Liver (tissue), 8 donors: ENCODE measurements at regions not wholly inside any gene's neighbourhood (a gene's known extent, or its start where the extent isn't known, plus 50 kb on each side); places are given as distances from the start of the nearest gene placed in this dataset.
"Not testable (repeated sequence)": the region's sequence is repeated elsewhere in the genome, so short reads cannot be mapped to it uniquely, and the experiment has no call there.

Experiments
- DNase-seq: peaks from one replicate; pipeline ENCODE4 v3.0.0-alpha.2; 2017; ENCODE audit warnings: low spot score
- H3K27ac ChIP-seq, 2 donors: one replicate each; pipeline ENCODE4 v1.7.0; 2013; ENCODE audit warnings: inconsistent platforms in 2 of 2, low read length in 2 of 2, control low read depth in 1 of 2, low read depth in 1 of 2, mild to moderate bottlenecking in 1 of 2
- H3K27me3 ChIP-seq, 4 donors: one replicate each; pipeline versions ENCODE4 v1.6.1 to v1.7.0; 2013; ENCODE audit warnings: low read length in 3 of 4, inconsistent platforms in 1 of 4, mild to moderate bottlenecking in 1 of 4, moderate library complexity in 1 of 4; ENCODE audit not compliant: control insufficient read depth in 4 of 4, insufficient read depth in 4 of 4
- H3K36me3 ChIP-seq, 4 donors: one replicate each; pipeline versions ENCODE4 v1.6.1 to v1.7.0; 2013; ENCODE audit warnings: low read length in 3 of 4, mild to moderate bottlenecking in 3 of 4, low read depth in 1 of 4, moderate library complexity in 1 of 4; ENCODE audit not compliant: control insufficient read depth in 4 of 4, insufficient read depth in 3 of 4
- H3K4me1 ChIP-seq, 4 donors: one replicate each; pipeline versions ENCODE4 v1.6.1 to v1.7.0; 2013; ENCODE audit warnings: low read length in 3 of 4, mild to moderate bottlenecking in 3 of 4, moderate library complexity in 1 of 4; ENCODE audit not compliant: control insufficient read depth in 4 of 4, insufficient read depth in 4 of 4
- H3K4me3 ChIP-seq, 3 donors: one replicate each; pipeline versions ENCODE4 v1.6.1 to v1.7.0; 2013; ENCODE audit warnings: low read length in 3 of 3, control low read depth in 1 of 3, low read depth in 1 of 3, mild to moderate bottlenecking in 1 of 3
- H3K9ac ChIP-seq, 2 donors: one replicate each; pipeline ENCODE4 v1.7.0; 2013; ENCODE audit warnings: low read length in 2 of 2, mild to moderate bottlenecking in 2 of 2, moderate library complexity in 2 of 2, control low read depth in 1 of 2, low read depth in 1 of 2
- H3K9me3 ChIP-seq, 4 donors: one replicate each; pipeline versions ENCODE4 v1.6.1 to v1.7.0; 2013; ENCODE audit warnings: low read length in 3 of 4; ENCODE audit not compliant: control insufficient read depth in 4 of 4
- EGR1 ChIP-seq, 2 donors: IDR thresholded peaks; 2 replicates each; pipeline ENCODE4 v1.6.1; 2016 to 2018; ENCODE audit warnings: antibody characterized with exemption in 2 of 2, low read depth in 2 of 2
- FOXA2 ChIP-seq: IDR thresholded peaks from 2 replicates; pipeline ENCODE4 v1.6.1; 2016; ENCODE audit warnings: antibody characterized with exemption
- GABPA ChIP-seq, 2 donors: IDR thresholded peaks in 1 of 2; conservative IDR thresholded peaks in 1 of 2; 2 replicates each; pipeline ENCODE4 v1.6.1; 2016; ENCODE audit warnings: antibody characterized with exemption in 2 of 2, mild to moderate bottlenecking in 1 of 2, moderate library complexity in 1 of 2
- HNF4G ChIP-seq: IDR thresholded peaks from 2 replicates; pipeline ENCODE4 v1.6.1; 2016; ENCODE audit warnings: antibody characterized with exemption
- NR2F2 ChIP-seq: IDR thresholded peaks from 2 replicates; pipeline ENCODE4 v1.6.1; 2016; ENCODE audit warnings: antibody characterized with exemption
- RAD21 ChIP-seq, 2 donors: IDR thresholded peaks; 2 replicates each; pipeline ENCODE4 v1.6.1; 2016; ENCODE audit warnings: antibody characterized with exemption in 2 of 2, mild to moderate bottlenecking in 2 of 2
- SP1 ChIP-seq: IDR thresholded peaks from 2 replicates; pipeline ENCODE4 v1.6.1; 2018; ENCODE audit warnings: antibody characterized with exemption, mild to moderate bottlenecking
- TAF1 ChIP-seq: conservative IDR thresholded peaks from 2 replicates; pipeline ENCODE4 v1.6.1; 2016; ENCODE audit warnings: antibody characterized with exemption, mild to moderate bottlenecking
- YY1 ChIP-seq: IDR thresholded peaks from 2 replicates; pipeline ENCODE4 v1.6.1; 2016; ENCODE audit warnings: antibody characterized with exemption, mild to moderate bottlenecking
- WGBS: extraction: QIAGEN DNeasy Blood & Tissue Kit; methylation state at CpG from one replicate; pipeline ENCODE4 v1.1.7; 2013; 5-methylcytosine and 5-hydroxymethylcytosine counted together
- TF ChIP-seq, protein P1 (sequence below): IDR thresholded peaks from 2 replicates; pipeline ENCODE4 v1.6.1; 2016; ENCODE audit warnings: antibody characterized with exemption
- TF ChIP-seq, protein P2 (sequence below): fragments of 150-350 bp; IDR thresholded peaks from 2 replicates; pipeline ENCODE4 v1.5.1; 2017; ENCODE audit warnings: improper control_type of control experiment, low read depth, low read length; ENCODE audit not compliant: missing input control
- TF ChIP-seq, protein P3 (sequence below): IDR thresholded peaks from 2 replicates; pipeline ENCODE4 v1.6.1; 2016; ENCODE audit warnings: antibody characterized with exemption
- TF ChIP-seq, protein P4 (sequence below): IDR thresholded peaks from 2 replicates; pipeline ENCODE4 v1.6.1; 2016; ENCODE audit warnings: antibody characterized with exemption, mild to moderate bottlenecking
- donor health status: healthy.
- donor health status: healthy.
- donor health status: healthy.
- donor health status: healthy.
- donor health status: healthy.

DNA sequence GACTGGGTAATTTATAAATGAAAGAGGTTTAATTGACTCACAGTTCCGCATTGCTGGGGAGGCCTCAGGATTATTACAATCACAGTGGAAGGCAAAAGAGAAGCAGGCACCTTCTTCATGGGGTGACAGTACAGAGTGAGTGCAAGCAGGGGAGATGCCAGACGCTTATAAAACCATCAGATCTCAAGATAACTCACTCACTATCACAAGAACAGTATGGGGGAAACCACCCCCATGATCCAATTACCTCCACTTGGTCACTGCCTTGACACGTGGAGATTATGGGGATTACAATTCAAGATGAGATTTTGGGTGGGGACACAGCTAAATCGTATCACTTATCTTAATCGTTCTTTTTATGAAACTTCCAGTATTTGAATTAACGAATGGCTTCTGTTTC is 179.5 kb upstream of the TSC22D2 start:
- not testable (repeated sequence) for H3K9ac ChIP-seq, H3K4me3 ChIP-seq, H3K27me3 ChIP-seq, H3K36me3 ChIP-seq, H3K4me1 ChIP-seq, H3K9me3 ChIP-seq, H3K27ac ChIP-seq, DNase-seq
- 86% methylated on average over 6 of the region's 6 CpGs for WGBS

DNA sequence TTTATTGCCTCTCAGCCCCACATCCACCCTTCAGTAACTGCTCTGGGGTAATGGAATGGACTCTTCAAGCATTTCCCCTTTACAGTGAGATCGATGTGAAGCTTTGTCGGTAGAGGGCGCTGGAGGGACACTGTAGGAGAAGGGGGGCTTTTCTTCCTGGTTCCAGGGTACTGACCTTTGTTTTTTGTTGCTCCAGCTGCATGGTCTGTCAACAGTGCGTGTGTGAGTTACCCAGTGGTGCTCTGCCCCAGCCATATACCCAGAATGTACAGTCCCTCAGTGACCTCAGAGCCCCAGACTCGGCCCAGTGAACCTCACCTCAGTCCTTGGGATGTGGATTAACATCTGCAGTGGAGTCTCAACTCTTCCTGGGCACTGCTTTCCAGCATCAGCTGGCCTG is 180.3 kb upstream of the TSC22D2 start:
- Histone ChIP-seq H3K9me3 (no peaks in the 10 kb centered on the region), H3K9ac (no peak overlapping the region), H3K36me3 (no peaks in the 10 kb centered on the region), H3K27ac (no peak overlapping the region), H3K4me1 (no peaks in the 10 kb centered on the region), H3K27me3 (no peaks in the 10 kb centered on the region), H3K4me3 (no peak overlapping the region)
- TF ChIP-seq, protein P1, sequence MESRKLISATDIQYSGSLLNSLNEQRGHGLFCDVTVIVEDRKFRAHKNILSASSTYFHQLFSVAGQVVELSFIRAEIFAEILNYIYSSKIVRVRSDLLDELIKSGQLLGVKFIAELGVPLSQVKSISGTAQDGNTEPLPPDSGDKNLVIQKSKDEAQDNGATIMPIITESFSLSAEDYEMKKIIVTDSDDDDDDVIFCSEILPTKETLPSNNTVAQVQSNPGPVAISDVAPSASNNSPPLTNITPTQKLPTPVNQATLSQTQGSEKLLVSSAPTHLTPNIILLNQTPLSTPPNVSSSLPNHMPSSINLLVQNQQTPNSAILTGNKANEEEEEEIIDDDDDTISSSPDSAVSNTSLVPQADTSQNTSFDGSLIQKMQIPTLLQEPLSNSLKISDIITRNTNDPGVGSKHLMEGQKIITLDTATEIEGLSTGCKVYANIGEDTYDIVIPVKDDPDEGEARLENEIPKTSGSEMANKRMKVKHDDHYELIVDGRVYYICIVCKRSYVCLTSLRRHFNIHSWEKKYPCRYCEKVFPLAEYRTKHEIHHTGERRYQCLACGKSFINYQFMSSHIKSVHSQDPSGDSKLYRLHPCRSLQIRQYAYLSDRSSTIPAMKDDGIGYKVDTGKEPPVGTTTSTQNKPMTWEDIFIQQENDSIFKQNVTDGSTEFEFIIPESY: no peak
- TF ChIP-seq EGR1 (IDR thresholded peaks at IDR 0.05; ENCODE audit: low read depth in 2 of 2): no peak
- TF ChIP-seq, protein P2, sequence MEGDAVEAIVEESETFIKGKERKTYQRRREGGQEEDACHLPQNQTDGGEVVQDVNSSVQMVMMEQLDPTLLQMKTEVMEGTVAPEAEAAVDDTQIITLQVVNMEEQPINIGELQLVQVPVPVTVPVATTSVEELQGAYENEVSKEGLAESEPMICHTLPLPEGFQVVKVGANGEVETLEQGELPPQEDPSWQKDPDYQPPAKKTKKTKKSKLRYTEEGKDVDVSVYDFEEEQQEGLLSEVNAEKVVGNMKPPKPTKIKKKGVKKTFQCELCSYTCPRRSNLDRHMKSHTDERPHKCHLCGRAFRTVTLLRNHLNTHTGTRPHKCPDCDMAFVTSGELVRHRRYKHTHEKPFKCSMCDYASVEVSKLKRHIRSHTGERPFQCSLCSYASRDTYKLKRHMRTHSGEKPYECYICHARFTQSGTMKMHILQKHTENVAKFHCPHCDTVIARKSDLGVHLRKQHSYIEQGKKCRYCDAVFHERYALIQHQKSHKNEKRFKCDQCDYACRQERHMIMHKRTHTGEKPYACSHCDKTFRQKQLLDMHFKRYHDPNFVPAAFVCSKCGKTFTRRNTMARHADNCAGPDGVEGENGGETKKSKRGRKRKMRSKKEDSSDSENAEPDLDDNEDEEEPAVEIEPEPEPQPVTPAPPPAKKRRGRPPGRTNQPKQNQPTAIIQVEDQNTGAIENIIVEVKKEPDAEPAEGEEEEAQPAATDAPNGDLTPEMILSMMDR: peak; percentile 45
- peak; percentile 80 to 86 for TF ChIP-seq RAD21 (IDR thresholded peaks at IDR 0.05)
- TF ChIP-seq TAF1: no peak
- TF ChIP-seq, protein P3, sequence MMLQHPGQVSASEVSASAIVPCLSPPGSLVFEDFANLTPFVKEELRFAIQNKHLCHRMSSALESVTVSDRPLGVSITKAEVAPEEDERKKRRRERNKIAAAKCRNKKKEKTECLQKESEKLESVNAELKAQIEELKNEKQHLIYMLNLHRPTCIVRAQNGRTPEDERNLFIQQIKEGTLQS: no peak
- TF ChIP-seq FOXA2: no peak
- no peak for TF ChIP-seq SP1
- no peak for TF ChIP-seq YY1
- DNase-seq: peak; percentile 70
- 32% methylated on average over 5 of the region's 5 CpGs for WGBS

DNA sequence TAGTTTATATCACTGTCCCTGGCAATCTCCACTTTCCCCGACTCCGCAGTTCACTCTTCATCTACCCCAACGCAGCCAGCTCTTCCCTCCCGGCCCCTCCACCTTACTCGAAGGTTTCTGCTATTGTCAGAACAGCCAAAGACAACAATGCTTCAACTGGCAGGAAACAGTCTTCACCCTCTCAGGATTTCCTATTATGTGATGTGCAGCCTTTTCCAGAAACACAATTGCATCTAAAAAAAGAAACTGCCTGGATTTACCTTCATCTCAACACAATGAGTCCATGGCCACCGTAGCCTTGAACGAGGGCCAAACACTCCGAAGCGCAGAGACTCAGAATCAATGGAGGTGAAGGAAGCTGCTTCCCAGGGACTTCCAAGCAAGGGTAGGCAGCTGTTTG is 182.1 kb upstream of the TSC22D2 start:
- no peak overlapping the region for H3K4me3 ChIP-seq
- no peaks in the 10 kb centered on the region for H3K27me3 ChIP-seq
- DNase-seq: no peak
- H3K4me1 ChIP-seq: peaks cover 0 to 5% (median 0%) of the 10 kb centered on the region in 4 donors
- no peak for TF ChIP-seq NR2F2
- H3K9me3 ChIP-seq: no peaks in the 10 kb centered on the region
- no peak overlapping the region for H3K9ac ChIP-seq
- H3K36me3 ChIP-seq: no peaks in the 10 kb centered on the region
- 61% methylated on average over 9 of the region's 9 CpGs for WGBS
- no peak overlapping the region for H3K27ac ChIP-seq

DNA sequence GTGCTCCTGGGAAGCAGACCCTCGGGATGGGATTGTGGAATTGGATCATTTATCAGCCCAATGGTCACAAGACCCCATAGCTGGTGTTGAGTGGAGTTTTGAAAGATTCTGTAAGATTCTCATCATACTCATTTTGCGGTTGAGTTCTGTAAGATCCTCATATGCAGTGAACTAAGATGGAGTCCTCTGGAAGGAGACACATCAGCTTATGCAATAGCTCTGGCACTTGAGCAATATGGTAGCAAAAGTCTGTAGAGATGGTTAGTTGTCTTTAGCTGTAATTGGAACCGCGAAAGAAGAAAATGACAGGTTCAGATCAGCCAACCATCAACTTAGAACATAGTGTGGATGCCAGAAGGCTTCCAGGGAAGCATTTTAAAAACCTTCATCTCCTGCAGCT is 184.5 kb upstream of the TSC22D2 start:
- TF ChIP-seq FOXA2 (no peak), GABPA (IDR thresholded peaks at IDR 0.05 in 1 of 2, conservative IDR thresholded peaks at IDR 0.05 in 1 of 2) (no peak), EGR1 (IDR thresholded peaks at IDR 0.05; ENCODE audit: low read depth in 2 of 2) (no peak), HNF4G (no peak)
- TF ChIP-seq, protein P4, sequence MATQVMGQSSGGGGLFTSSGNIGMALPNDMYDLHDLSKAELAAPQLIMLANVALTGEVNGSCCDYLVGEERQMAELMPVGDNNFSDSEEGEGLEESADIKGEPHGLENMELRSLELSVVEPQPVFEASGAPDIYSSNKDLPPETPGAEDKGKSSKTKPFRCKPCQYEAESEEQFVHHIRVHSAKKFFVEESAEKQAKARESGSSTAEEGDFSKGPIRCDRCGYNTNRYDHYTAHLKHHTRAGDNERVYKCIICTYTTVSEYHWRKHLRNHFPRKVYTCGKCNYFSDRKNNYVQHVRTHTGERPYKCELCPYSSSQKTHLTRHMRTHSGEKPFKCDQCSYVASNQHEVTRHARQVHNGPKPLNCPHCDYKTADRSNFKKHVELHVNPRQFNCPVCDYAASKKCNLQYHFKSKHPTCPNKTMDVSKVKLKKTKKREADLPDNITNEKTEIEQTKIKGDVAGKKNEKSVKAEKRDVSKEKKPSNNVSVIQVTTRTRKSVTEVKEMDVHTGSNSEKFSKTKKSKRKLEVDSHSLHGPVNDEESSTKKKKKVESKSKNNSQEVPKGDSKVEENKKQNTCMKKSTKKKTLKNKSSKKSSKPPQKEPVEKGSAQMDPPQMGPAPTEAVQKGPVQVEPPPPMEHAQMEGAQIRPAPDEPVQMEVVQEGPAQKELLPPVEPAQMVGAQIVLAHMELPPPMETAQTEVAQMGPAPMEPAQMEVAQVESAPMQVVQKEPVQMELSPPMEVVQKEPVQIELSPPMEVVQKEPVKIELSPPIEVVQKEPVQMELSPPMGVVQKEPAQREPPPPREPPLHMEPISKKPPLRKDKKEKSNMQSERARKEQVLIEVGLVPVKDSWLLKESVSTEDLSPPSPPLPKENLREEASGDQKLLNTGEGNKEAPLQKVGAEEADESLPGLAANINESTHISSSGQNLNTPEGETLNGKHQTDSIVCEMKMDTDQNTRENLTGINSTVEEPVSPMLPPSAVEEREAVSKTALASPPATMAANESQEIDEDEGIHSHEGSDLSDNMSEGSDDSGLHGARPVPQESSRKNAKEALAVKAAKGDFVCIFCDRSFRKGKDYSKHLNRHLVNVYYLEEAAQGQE: no peak
- TF ChIP-seq, protein P1: no peak
- Histone ChIP-seq H3K9ac (no peak overlapping the region), H3K4me1 (peaks cover 0 to 5% (median 1%) of the 10 kb centered on the region in 4 donors), H3K27me3 (no peaks in the 10 kb centered on the region), H3K27ac (no peak overlapping the region), H3K4me3 (no peak overlapping the region), H3K9me3 (no peaks in the 10 kb centered on the region), H3K36me3 (no peaks in the 10 kb centered on the region)
- no peak for DNase-seq
- 86% methylated on average over 4 of the region's 4 CpGs for WGBS
